Activated CD8-positive, alpha-beta T cell treated with anti-CD3 and anti-CD28 coated beads for 36 hours (primary cell): ENCODE measurements at regions not wholly inside any gene's neighbourhood (a gene's known extent, or its start where the extent isn't known, plus 50 kb on each side); places are given as distances from the start of the nearest gene placed in this dataset.

ENCODE experiments used
- ATAC-seq: fragments of 200-7000 bp; cut with Tn5 transposase; one replicate; pipeline ENCODE4 v1.10.0; 2021; ENCODE audit warnings: mild to moderate bottlenecking, moderate library complexity
- CTCF ChIA-PET: fragments of 350-600 bp; sonication (Branson Sonifier 250); formaldehyde crosslinking; loops from one replicate; lab custom pipeline; 2021; ENCODE audit warnings: antibody characterized with exemption; lab: Charles Lee
- POLR2A ChIA-PET: fragments of 350-600 bp; sonication (Branson Sonifier 250); formaldehyde crosslinking; loops from one replicate; lab custom pipeline; 2021; ENCODE audit warnings: antibody characterized with exemption; lab: Charles Lee
- DNase-seq: peaks from one replicate; pipeline ENCODE4 v3.0.0-alpha.2; 2020
- H3K27ac Mint-ChIP-seq: one replicate; pipeline ENCODE4 v1.8.0; 2021; ENCODE audit warnings: mild to moderate bottlenecking, mixed read lengths
- H3K27me3 Mint-ChIP-seq: one replicate; pipeline ENCODE4 v1.8.0; 2021; ENCODE audit warnings: mixed read lengths
- H3K36me3 Mint-ChIP-seq: one replicate; pipeline ENCODE4 v1.8.0; 2021; ENCODE audit warnings: low read depth, mixed read lengths
- H3K4me1 Mint-ChIP-seq: one replicate; pipeline ENCODE4 v1.8.0; 2021; ENCODE audit warnings: low read depth, mixed read lengths
- H3K4me3 Mint-ChIP-seq: one replicate; pipeline ENCODE4 v1.8.0; 2021; ENCODE audit warnings: mild to moderate bottlenecking, moderate library complexity, mixed read lengths
- H3K9me3 Mint-ChIP-seq: one replicate; pipeline ENCODE4 v1.8.0; 2021; ENCODE audit warnings: mixed read lengths
- CTCF ChIP-seq: fragments of 200-600 bp; IDR thresholded peaks from one replicate; pipeline ENCODE4 v1.8.0; 2022; ENCODE audit warnings: antibody characterized with exemption, mild to moderate bottlenecking
- intact Hi-C: fragments of 100-400 bp; cut with micrococcal nuclease; formaldehyde crosslinking; loops from one replicate; pipeline ENCODE4 v1.10.0; 2022

GRCh38 chr18:41537666-41538065, 417.4 kb upstream of the PIK3C3 start:
- Mint-ChIP-seq H3K4me1 (no peaks in the 10 kb centered on the region), H3K4me3 (no peak overlapping the region), H3K36me3 (no peaks in the 10 kb centered on the region), H3K27me3 (no peaks in the 10 kb centered on the region), H3K9me3 (peaks cover 2% of the 10 kb centered on the region), H3K27ac (no peak overlapping the region)
- POLR2A ChIA-PET: no interaction called here
- ATAC-seq: no peak
- no peak for DNase-seq
- CTCF ChIA-PET: no interaction called here
- intact Hi-C loops: no loop called here
- TF ChIP-seq CTCF: no peak

GRCh38 chr18:41532344-41533086, 422.5 kb upstream of the PIK3C3 start:
- no peak for ATAC-seq
- H3K4me3 Mint-ChIP-seq: no peak overlapping the region
- H3K4me1 Mint-ChIP-seq: no peaks in the 10 kb centered on the region
- H3K36me3 Mint-ChIP-seq: no peaks in the 10 kb centered on the region
- H3K27me3 Mint-ChIP-seq: no peaks in the 10 kb centered on the region
- DNase-seq: no peak
- no peak overlapping the region for H3K27ac Mint-ChIP-seq
- CTCF ChIA-PET: no interaction called here
- intact Hi-C loops: no loop called here
- peaks cover 2% of the 10 kb centered on the region for H3K9me3 Mint-ChIP-seq
- POLR2A ChIA-PET: no interaction called here
- no peak for TF ChIP-seq CTCF

- ATAC-seq (no peak), DNase-seq (no peak)
- POLR2A ChIA-PET: no interaction called here
- intact Hi-C loops: no loop called here
- no peaks in the 10 kb centered on the region for H3K4me1 Mint-ChIP-seq
- no peak overlapping the region for H3K27ac Mint-ChIP-seq
- peaks cover 5% of the 10 kb centered on the region for H3K9me3 Mint-ChIP-seq
- CTCF ChIA-PET: no interaction called here
- H3K36me3 Mint-ChIP-seq: no peaks in the 10 kb centered on the region
- H3K27me3 Mint-ChIP-seq: no peaks in the 10 kb centered on the region
- TF ChIP-seq CTCF: no peak
- no peak overlapping the region for H3K4me3 Mint-ChIP-seq
Observed at GRCh38 chr18:41530970-41531369, 424.1 kb upstream of the PIK3C3 start.

GRCh38 chr18:41529093-41529492, 425.9 kb upstream of the PIK3C3 start:
- Mint-ChIP-seq H3K9me3 (peaks cover 8% of the 10 kb centered on the region), H3K27me3 (no peaks in the 10 kb centered on the region), H3K4me1 (no peaks in the 10 kb centered on the region), H3K36me3 (no peaks in the 10 kb centered on the region), H3K4me3 (no peak overlapping the region), H3K27ac (no peak overlapping the region)
- POLR2A ChIA-PET: no interaction called here
- ATAC-seq: no peak
- intact Hi-C loops: no loop called here
- DNase-seq: no peak
- CTCF ChIA-PET: interaction anchor here (0.7 kb wide), 1 partner anchor 29 kb away, joined by 3 read pairs; no protein-coding TSS in a partner anchor
- no peak for TF ChIP-seq CTCF

GRCh38 chr18:41526054-41526453, 429.0 kb upstream of the PIK3C3 start:
- TF ChIP-seq CTCF: no peak
- POLR2A ChIA-PET: no interaction called here
- no peak overlapping the region for H3K27ac Mint-ChIP-seq
- DNase-seq: no peak
- no peak overlapping the region for H3K4me3 Mint-ChIP-seq
- CTCF ChIA-PET: no interaction called here
- H3K27me3 Mint-ChIP-seq: no peaks in the 10 kb centered on the region
- ATAC-seq: no peak
- no peaks in the 10 kb centered on the region for H3K4me1 Mint-ChIP-seq
- peaks cover 6% of the 10 kb centered on the region for H3K9me3 Mint-ChIP-seq
- no peaks in the 10 kb centered on the region for H3K36me3 Mint-ChIP-seq
- intact Hi-C loops: no loop called here
